ENCODE measurements at regions not wholly inside any gene's neighbourhood (a gene's known extent, or its start where the extent isn't known, plus 50 kb on each side); places are given as distances from the start of the nearest gene placed in this dataset.

GRCh38 chr2:59427980-59428379, 1125.5 kb downstream of the BCL11A start:
- DNase-seq (ENCODE audit: low read depth, low spot score), result no peak
- no peak overlapping the region for H3K4me3 ChIP-seq
- H3K36me3 ChIP-seq (ENCODE audit: control insufficient read depth in 2 of 2, insufficient read depth in 2 of 2, low read length in 1 of 2), result no peaks in the 10 kb centered on the region
- RAD21 ChIA-PET (ENCODE audit: unreplicated experiment), result no interaction called here
- POLR2A ChIA-PET, result no interaction called here
- CTCF ChIA-PET, result no interaction called here
- no peaks in the 10 kb centered on the region for H3K79me2 ChIP-seq (ENCODE audit: control insufficient read depth, insufficient read depth, low read length)
- no peak overlapping the region for H3K27ac ChIP-seq (ENCODE audit: control insufficient read depth, insufficient read depth)
- intact Hi-C loops (cut with micrococcal nuclease; ENCODE audit: unreplicated experiment), result no loop called here
- H2AFZ ChIP-seq (ENCODE audit: control insufficient read depth, low read depth, low read length), result no peak overlapping the region
- TF ChIP-seq BHLHE40 (IDR thresholded peaks at IDR 0.05; ENCODE audit: borderline replicate concordance in 1 of 2, low read depth in 2 of 2, low read length in 1 of 2), result no peak
- TF ChIP-seq CBX5 (IDR thresholded peaks at IDR 0.05; ENCODE audit: low read depth), result no peak
- TF ChIP-seq ZNF687 (IDR thresholded peaks at IDR 0.05), result no peak
- no peak for TF ChIP-seq IRF5 (IDR thresholded peaks at IDR 0.05; ENCODE audit: borderline replicate concordance)
- no peak for TF ChIP-seq CEBPZ (IDR thresholded peaks at IDR 0.05; ENCODE audit: low read depth, low read length)
- no peak for TF ChIP-seq ZBTB33 (IDR thresholded peaks at IDR 0.05)
- no peak for TF ChIP-seq NFYB (IDR thresholded peaks at IDR 0.05; ENCODE audit: insufficient read depth, low read depth, low read length)
- TF ChIP-seq, protein P1, sequence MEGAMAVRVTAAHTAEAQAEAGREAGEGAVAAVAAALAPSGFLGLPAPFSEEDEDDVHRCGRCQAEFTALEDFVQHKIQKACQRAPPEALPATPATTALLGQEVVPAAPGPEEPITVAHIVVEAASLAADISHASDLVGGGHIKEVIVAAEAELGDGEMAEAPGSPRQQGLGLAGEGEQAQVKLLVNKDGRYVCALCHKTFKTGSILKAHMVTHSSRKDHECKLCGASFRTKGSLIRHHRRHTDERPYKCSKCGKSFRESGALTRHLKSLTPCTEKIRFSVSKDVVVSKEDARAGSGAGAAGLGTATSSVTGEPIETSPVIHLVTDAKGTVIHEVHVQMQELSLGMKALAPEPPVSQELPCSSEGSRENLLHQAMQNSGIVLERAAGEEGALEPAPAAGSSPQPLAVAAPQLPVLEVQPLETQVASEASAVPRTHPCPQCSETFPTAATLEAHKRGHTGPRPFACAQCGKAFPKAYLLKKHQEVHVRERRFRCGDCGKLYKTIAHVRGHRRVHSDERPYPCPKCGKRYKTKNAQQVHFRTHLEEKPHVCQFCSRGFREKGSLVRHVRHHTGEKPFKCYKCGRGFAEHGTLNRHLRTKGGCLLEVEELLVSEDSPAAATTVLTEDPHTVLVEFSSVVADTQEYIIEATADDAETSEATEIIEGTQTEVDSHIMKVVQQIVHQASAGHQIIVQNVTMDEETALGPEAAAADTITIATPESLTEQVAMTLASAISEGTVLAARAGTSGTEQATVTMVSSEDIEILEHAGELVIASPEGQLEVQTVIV (IDR thresholded peaks at IDR 0.05; ENCODE audit: borderline replicate concordance, partially characterized antibody), result no peak
- TF ChIP-seq CBFB (IDR thresholded peaks at IDR 0.05; ENCODE audit: low read depth), result no peak
- TF ChIP-seq KDM1A (IDR thresholded peaks at IDR 0.05; ENCODE audit: borderline replicate concordance), result no peak
- H3K4me2 ChIP-seq (ENCODE audit: control insufficient read depth, insufficient read depth), result no peak overlapping the region
- no peaks in the 10 kb centered on the region for H3K27me3 ChIP-seq (replicated peaks in 1 of 2; ENCODE audit: control insufficient read depth in 2 of 2, insufficient read depth in 2 of 2, low read length in 1 of 2)
- no peak overlapping the region for H3K9ac ChIP-seq (ENCODE audit: control insufficient read depth, insufficient read depth, low read length)
- H4K20me1 ChIP-seq (ENCODE audit: control insufficient read depth, insufficient read depth), result no peaks in the 10 kb centered on the region
- FAIRE-seq, result no peak
- ATAC-seq, result no peak
- BruUV-seq (replicated peaks), result no TSS peak
- 0% methylated on average over 1 of the region's 1 CpG for WGBS (ENCODE audit: insufficient coverage, insufficient replicate concordance, low lambda C conversion rate, missing lambda C conversion rate)
- in situ Hi-C loops (cut with MboI), result no loop called here
- H3K4me1 ChIP-seq (ENCODE audit: control insufficient read depth, insufficient read depth, low read length), result no peaks in the 10 kb centered on the region
- SMC1A ChIA-PET (ENCODE audit: uncharacterized antibody, unreplicated experiment), result no interaction called here
- H3K9me3 ChIP-seq (replicated peaks; ENCODE audit: control insufficient read depth, insufficient read depth, low read length), result no peaks in the 10 kb centered on the region

All from GM12878 (cell line).